GM10266 (cell line): ENCODE measurements at regions not wholly inside any gene's neighbourhood (a gene's known extent, or its start where the extent isn't known, plus 50 kb on each side); places are given as distances from the start of the nearest gene placed in this dataset.
"Not testable (repeated sequence)": the region's sequence is repeated elsewhere in the genome, so short reads cannot be mapped to it uniquely, and the experiment has no call there.

Experiments
- DNase-seq: peaks from one replicate; pipeline ENCODE4 v3.0.0; 2012; ENCODE audit errors: extremely low spot score
- CTCF ChIP-seq: IDR thresholded peaks from 2 replicates; pipeline ENCODE4 v1.5.1; 2012; ENCODE audit warnings: mild to moderate bottlenecking, low read depth; ENCODE audit not compliant: control insufficient read depth, insufficient read depth; ENCODE audit errors: missing control alignments

- TF ChIP-seq CTCF: no peak
- no peak for DNase-seq
Observed at GRCh38 chr6:168935628-168936010, 318.0 kb downstream of the THBS2 start.

- TF ChIP-seq CTCF: no peak
- DNase-seq: no peak
Observed at GRCh38 chr6:168934660-168935627, 318.7 kb downstream of the THBS2 start.

GRCh38 chr6:168932171-168932570 is 321.5 kb downstream of the THBS2 start:
- not testable (repeated sequence) for DNase-seq

DNA sequence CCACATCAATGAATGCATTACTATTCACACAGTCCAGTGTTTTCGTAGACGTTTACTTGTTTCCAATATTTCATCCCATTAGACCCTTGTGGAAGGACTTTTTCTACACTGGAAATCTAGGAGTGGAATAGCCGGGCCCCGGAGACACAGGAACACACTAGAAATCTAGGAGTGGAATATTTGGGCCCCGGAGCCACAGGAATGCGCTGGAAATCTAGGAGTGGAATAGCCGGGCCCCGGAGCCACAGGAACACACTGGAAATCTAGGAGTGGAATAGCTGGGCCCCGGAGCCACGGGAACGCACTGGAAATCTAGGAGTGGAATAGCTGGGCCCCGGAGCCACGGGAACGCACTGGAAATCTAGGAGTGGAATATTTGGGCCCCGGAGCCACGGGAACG is 322.6 kb downstream of the THBS2 start:
- not testable (repeated sequence) for DNase-seq

DNA sequence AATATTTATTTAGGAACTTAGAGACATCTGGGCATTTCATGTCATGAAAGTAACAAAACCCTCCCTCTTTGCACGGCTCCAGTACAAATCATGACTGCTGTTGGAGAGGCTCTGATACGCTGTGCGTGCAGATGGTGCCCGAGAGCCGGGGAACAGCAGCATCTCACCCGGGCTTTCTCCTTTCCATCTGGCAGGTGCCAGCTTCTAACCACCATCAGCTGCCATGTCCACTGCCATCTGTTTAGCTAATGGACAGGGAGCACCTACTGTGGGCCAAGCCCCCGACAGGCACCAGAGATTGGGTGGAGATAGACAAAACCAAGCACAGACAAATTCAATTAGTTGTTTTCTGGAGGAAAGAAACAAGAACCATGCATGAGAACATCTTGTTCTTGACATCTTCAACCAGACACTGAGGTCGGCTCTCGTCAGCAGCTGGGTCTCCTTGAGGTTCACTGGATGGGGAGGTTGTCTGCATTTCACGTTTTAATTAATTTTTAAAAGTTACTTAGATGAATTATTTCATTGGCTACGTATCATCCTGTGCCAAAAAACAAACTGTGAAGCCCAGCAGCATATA is 323.7 kb downstream of the THBS2 start:
- no peak for DNase-seq
- TF ChIP-seq CTCF: no peak

DNA sequence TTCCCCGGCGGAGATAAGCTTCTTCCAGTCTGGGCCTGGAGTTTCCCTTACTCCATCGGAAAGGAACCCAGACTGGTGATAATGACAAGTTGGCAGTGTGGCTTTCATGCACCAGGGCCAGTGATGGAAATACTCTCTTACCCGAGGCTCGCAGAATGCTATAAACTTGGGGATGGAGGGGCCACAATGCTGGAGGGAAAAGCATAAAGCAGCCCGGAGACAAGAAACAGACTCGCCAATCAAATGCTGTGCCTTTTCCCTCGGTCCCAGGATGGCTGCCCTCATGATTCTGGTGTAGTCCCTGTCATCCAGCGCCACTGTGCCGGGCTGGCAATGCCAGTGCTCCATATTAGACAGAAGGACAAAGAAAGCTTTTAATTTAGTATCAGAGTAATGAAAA is 325.6 kb downstream of the THBS2 start:
- no peak for TF ChIP-seq CTCF
- no peak for DNase-seq

DNA sequence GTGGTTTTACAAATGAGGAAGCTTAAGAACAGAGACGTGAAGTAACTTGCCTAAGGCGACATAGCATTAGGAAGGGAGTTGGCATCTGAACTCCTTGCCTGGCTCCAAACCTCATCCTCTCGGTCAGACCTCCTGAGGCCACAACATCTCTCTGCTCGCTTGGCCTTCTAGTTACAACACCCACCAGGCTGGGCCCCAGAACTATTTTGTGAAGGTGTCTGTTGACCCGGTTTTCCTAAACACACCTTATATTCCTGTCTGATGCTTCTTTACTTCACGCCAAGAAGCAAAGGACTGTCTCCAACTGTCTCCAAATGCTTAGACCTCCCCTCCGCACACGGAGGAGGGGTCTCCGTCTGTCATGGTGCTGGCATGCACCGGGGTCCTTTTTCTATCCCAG is 326.6 kb downstream of the THBS2 start:
- no peak for DNase-seq
- TF ChIP-seq CTCF: no peak

- DNase-seq: no peak
- TF ChIP-seq CTCF: no peak
Observed at GRCh38 chr6:168926306-168926705, 327.3 kb downstream of the THBS2 start.
